Keratinocyte (primary cell): ENCODE measurements at regions not wholly inside any gene's neighbourhood (a gene's known extent, or its start where the extent isn't known, plus 50 kb on each side); places are given as distances from the start of the nearest gene placed in this dataset.

Source experiments
- DNase-seq: peaks from one replicate; pipeline ENCODE4 v3.0.0-alpha.2; 2011; ENCODE audit warnings: low read depth, missing footprints, low spot score
- FAIRE-seq: peaks from 2 replicates; lab custom pipeline; 2011; peaks lifted over from hg19 to GRCh38; lab: Jason Lieb, UNC
- H2AFZ ChIP-seq: 2 replicates; pipeline ENCODE4 v1.6.0; 2012; ENCODE audit warnings: low read length, control low read depth, inconsistent platforms; ENCODE audit not compliant: control insufficient read depth
- H3K27ac ChIP-seq: 2 replicates; pipeline ENCODE4 v1.5.1; 2011; ENCODE audit warnings: low read length; ENCODE audit not compliant: control insufficient read depth, insufficient read depth
- H3K27me3 ChIP-seq: 3 replicates; pipeline ENCODE4 v1.6.0; 2011; ENCODE audit warnings: low read length; ENCODE audit not compliant: control insufficient read depth, insufficient read depth; ENCODE audit errors: extremely low read depth
- H3K36me3 ChIP-seq, 2 experiments: 2 replicates in 1 of 2; 3 replicates in 1 of 2; pipeline ENCODE4 v1.5.1; 2011; ENCODE audit warnings: low read length in 2 of 2, mild to moderate bottlenecking in 1 of 2; ENCODE audit not compliant: control insufficient read depth in 2 of 2, insufficient read depth in 2 of 2; ENCODE audit errors: extremely low read depth in 1 of 2
- H3K4me1 ChIP-seq: 3 replicates; pipeline ENCODE4 v1.5.1; 2011; ENCODE audit warnings: low read length; ENCODE audit not compliant: control insufficient read depth, insufficient read depth; ENCODE audit errors: extremely low read depth
- H3K4me2 ChIP-seq: 3 replicates; pipeline ENCODE4 v1.6.0; 2011; ENCODE audit warnings: low read depth, low read length; ENCODE audit not compliant: control insufficient read depth, insufficient read depth; ENCODE audit errors: extremely low read depth
- H3K4me3 ChIP-seq, 3 experiments: fragments of 200-600 bp in 1 of 3; sonication (generic) in 1 of 3; 2 replicates in 2 of 3; 3 replicates in 1 of 3; pipeline ENCODE4 v1.5.1; 2011 to 2016; ENCODE audit warnings: low read length in 3 of 3, mild to moderate bottlenecking in 3 of 3, control low read depth in 2 of 3, inconsistent platforms in 1 of 3, low read depth in 1 of 3, mixed read lengths in 1 of 3, mixed run types in 1 of 3, moderate library complexity in 1 of 3; ENCODE audit not compliant: control insufficient read depth in 2 of 3, insufficient read depth in 2 of 3; ENCODE audit errors: extremely low read depth in 1 of 3
- H3K79me2 ChIP-seq: 2 replicates; pipeline ENCODE4 v1.6.0; 2012; ENCODE audit warnings: low read length; ENCODE audit not compliant: control insufficient read depth, insufficient read depth
- H3K9ac ChIP-seq: 3 replicates; pipeline ENCODE4 v1.6.0; 2011; ENCODE audit warnings: low read length; ENCODE audit not compliant: control insufficient read depth, insufficient read depth; ENCODE audit errors: extremely low read depth
- H3K9me1 ChIP-seq: 3 replicates; pipeline ENCODE4 v1.6.0; 2011; ENCODE audit warnings: low read length; ENCODE audit not compliant: control insufficient read depth, insufficient read depth; ENCODE audit errors: extremely low read depth
- H3K9me3 ChIP-seq: 2 replicates; pipeline ENCODE4 v1.5.1; 2012; ENCODE audit warnings: low read depth, low read length; ENCODE audit not compliant: control insufficient read depth
- H4K20me1 ChIP-seq: 3 replicates; pipeline ENCODE4 v1.6.0; 2011; ENCODE audit warnings: low read length; ENCODE audit not compliant: control insufficient read depth, insufficient read depth; ENCODE audit errors: extremely low read depth
- EZH2 ChIP-seq: IDR thresholded peaks from one replicate; pipeline ENCODE4 v1.6.1; 2012; ENCODE audit warnings: inconsistent platforms, mild to moderate bottlenecking, low read length, moderate library complexity
- dilution Hi-C: fragments of 300-500 bp; cut with MboI; formaldehyde crosslinking; loops from one replicate; pipeline ENCODE4 v1.7.0; 2020; ENCODE audit warnings: low sequenced_read_pairs; ENCODE audit not compliant: extremely low pct_ligation_motif_present
- TF ChIP-seq, protein P1 (sequence below), 3 experiments: IDR thresholded peaks in 1 of 3; conservative IDR thresholded peaks in 1 of 3; optimal IDR thresholded peaks in 1 of 3; 2 replicates in 2 of 3; 3 replicates in 1 of 3; pipeline versions ENCODE3 to v1.5.1; 2011; ENCODE audit warnings: low read length in 3 of 3, mild to moderate bottlenecking in 3 of 3, moderate library complexity in 2 of 3, control low read depth in 1 of 3, inconsistent platforms in 1 of 3; ENCODE audit not compliant: insufficient read depth in 2 of 3; ENCODE audit errors: extremely low read depth in 1 of 3

DNA sequence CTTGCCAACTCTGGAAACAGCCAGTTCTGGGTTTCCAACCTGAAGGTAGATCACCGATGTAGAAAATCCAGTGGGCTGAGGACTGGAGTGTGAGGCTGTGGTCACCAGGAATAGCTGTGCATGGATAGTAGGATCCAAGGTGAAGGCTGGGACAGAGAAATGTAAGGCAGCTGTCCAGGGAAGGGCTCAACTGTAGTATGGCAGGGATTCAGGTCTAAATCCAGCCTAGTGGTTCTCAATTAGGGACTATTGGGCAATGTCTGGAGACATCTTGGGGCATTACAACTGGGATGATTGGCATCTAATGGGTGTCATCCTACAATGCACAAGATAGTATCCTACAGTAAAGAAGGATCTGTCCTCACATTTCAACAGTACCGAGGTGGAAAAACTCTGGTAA is 67.7 kb upstream of the RUNX1 start:
- DNase-seq: no peak
- FAIRE-seq: no peak

DNA sequence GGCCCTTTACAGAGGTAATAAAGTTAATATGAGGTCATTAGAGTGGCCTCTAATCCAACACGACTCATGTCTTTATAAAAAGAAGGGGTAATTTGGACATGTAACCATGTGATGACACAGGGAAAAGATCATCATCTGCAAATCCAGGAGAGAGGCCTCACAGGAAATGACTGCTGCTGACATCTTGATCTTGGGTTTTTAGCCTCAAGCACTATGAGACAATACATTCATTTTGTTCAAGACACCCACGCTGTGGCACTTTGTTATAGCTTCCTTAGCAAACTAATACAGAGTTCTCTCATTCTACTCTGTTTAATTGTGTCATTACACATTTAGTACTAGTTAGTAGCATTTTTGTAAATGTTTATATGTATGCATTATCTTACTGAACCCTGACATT is 64.0 kb upstream of the RUNX1 start:
- Histone ChIP-seq H3K4me3 (no peak overlapping the region), H3K4me2 (no peak overlapping the region), H2AFZ (no peak overlapping the region), H3K9me3 (peaks cover 6% of the 10 kb centered on the region), H3K9me1 (no peaks in the 10 kb centered on the region), H3K27ac (peak overlapping the region; percentile 27), H3K27me3 (no peaks in the 10 kb centered on the region), H3K79me2 (no peaks in the 10 kb centered on the region), H4K20me1 (no peaks in the 10 kb centered on the region), H3K9ac (no peak overlapping the region), H3K36me3 (no peaks in the 10 kb centered on the region), H3K4me1 (peaks cover 24% of the 10 kb centered on the region)
- TF ChIP-seq, protein P1, sequence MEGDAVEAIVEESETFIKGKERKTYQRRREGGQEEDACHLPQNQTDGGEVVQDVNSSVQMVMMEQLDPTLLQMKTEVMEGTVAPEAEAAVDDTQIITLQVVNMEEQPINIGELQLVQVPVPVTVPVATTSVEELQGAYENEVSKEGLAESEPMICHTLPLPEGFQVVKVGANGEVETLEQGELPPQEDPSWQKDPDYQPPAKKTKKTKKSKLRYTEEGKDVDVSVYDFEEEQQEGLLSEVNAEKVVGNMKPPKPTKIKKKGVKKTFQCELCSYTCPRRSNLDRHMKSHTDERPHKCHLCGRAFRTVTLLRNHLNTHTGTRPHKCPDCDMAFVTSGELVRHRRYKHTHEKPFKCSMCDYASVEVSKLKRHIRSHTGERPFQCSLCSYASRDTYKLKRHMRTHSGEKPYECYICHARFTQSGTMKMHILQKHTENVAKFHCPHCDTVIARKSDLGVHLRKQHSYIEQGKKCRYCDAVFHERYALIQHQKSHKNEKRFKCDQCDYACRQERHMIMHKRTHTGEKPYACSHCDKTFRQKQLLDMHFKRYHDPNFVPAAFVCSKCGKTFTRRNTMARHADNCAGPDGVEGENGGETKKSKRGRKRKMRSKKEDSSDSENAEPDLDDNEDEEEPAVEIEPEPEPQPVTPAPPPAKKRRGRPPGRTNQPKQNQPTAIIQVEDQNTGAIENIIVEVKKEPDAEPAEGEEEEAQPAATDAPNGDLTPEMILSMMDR (optimal IDR thresholded peaks at IDR 0.05 in 1 of 3, IDR thresholded peaks at IDR 0.05 in 1 of 3, conservative IDR thresholded peaks at IDR 0.05 in 1 of 3; ENCODE audit: extremely low read depth in 1 of 3, insufficient read depth in 2 of 3, low read length in 3 of 3): no peak
- TF ChIP-seq EZH2: no peak
- DNase-seq: no peak
- dilution Hi-C loops: no loop called here
- FAIRE-seq: peak; percentile 51

More for the DNA sequence above, 67.7 kb upstream of the RUNX1 start:
- Histone ChIP-seq H3K9ac (no peak overlapping the region), H3K4me1 (peaks cover 16% of the 10 kb centered on the region), H3K9me1 (no peaks in the 10 kb centered on the region), H3K27ac (no peak overlapping the region), H3K79me2 (no peaks in the 10 kb centered on the region), H4K20me1 (no peaks in the 10 kb centered on the region), H3K27me3 (no peaks in the 10 kb centered on the region), H3K4me3 (no peak overlapping the region), H3K36me3 (no peaks in the 10 kb centered on the region), H3K9me3 (peaks cover 6% of the 10 kb centered on the region), H3K4me2 (no peak overlapping the region), H2AFZ (no peak overlapping the region)
- TF ChIP-seq EZH2: no peak
- TF ChIP-seq, protein P1 (optimal IDR thresholded peaks at IDR 0.05 in 1 of 3, IDR thresholded peaks at IDR 0.05 in 1 of 3, conservative IDR thresholded peaks at IDR 0.05 in 1 of 3; ENCODE audit: extremely low read depth in 1 of 3, insufficient read depth in 2 of 3, low read length in 3 of 3): no peak
- dilution Hi-C loops: no loop called here
